ENCODE measurements at regions not wholly inside any gene's neighbourhood (a gene's known extent, or its start where the extent isn't known, plus 50 kb on each side); places are given as distances from the start of the nearest gene placed in this dataset.

- TF ChIP-seq CTCF (IDR thresholded peaks at IDR 0.05) (no peak), POLR2A (IDR thresholded peaks at IDR 0.05) (no peak)
- Histone ChIP-seq H3K4me1 (no peaks in the 10 kb centered on the region), H3K27ac (no peak overlapping the region)
Measured at GRCh38 chr3:80018375-80018774, 250.6 kb upstream of the ROBO1 start.

GRCh38 chr3:80017369-80017768, 249.6 kb upstream of the ROBO1 start:
- Histone ChIP-seq H3K36me3 (no peaks in the 10 kb centered on the region), H3K4me3 (no peak overlapping the region), H3K27me3 (no peaks in the 10 kb centered on the region), H3K27ac (no peak overlapping the region), H3K9me3 (no peaks in the 10 kb centered on the region), H3K4me1 (no peaks in the 10 kb centered on the region)
- 95 to 98% methylated on average over 2 of the region's 2 CpGs for WGBS, 2 donors
- DNase-seq (ENCODE audit: low spot score in 2 of 2): no peak
- TF ChIP-seq EP300 (IDR thresholded peaks at IDR 0.05) (no peak), POLR2A (IDR thresholded peaks at IDR 0.05) (no peak), CTCF (IDR thresholded peaks at IDR 0.05) (no peak)

More at GRCh38 chr3:80018375-80018774, 250.6 kb upstream of the ROBO1 start:
- no peak for DNase-seq (ENCODE audit: low spot score in 2 of 2)
- Histone ChIP-seq H3K27me3 (no peaks in the 10 kb centered on the region), H3K36me3 (no peaks in the 10 kb centered on the region), H3K9me3 (no peaks in the 10 kb centered on the region), H3K4me3 (no peak overlapping the region)

- 64% methylated on average over 5 of the region's 5 CpGs; no CpG with 5 or more reads in 1 of the 2 donors for WGBS, 2 donors
- TF ChIP-seq CTCF (IDR thresholded peaks at IDR 0.05) (no peak), EP300 (IDR thresholded peaks at IDR 0.05) (no peak), POLR2A (IDR thresholded peaks at IDR 0.05) (no peak)
Measured at GRCh38 chr3:80014576-80014975, 246.8 kb upstream of the ROBO1 start.

GRCh38 chr3:80010021-80010571, 242.3 kb upstream of the ROBO1 start:
- H3K9me3 ChIP-seq: no peaks in the 10 kb centered on the region
- H3K36me3 ChIP-seq: no peaks in the 10 kb centered on the region
- no peak overlapping the region for H3K4me3 ChIP-seq
- TF ChIP-seq CTCF (IDR thresholded peaks at IDR 0.05): no peak
- TF ChIP-seq POLR2A (IDR thresholded peaks at IDR 0.05): no peak
- no peak for TF ChIP-seq EP300 (IDR thresholded peaks at IDR 0.05)
- H3K27me3 ChIP-seq: no peaks in the 10 kb centered on the region
- DNase-seq (ENCODE audit: low spot score in 2 of 2): no peak
- 49 to 60% methylated on average over 2 of the region's 2 CpGs for WGBS, 2 donors
- no peaks in the 10 kb centered on the region for H3K4me1 ChIP-seq
- H3K27ac ChIP-seq: no peak overlapping the region

More at GRCh38 chr3:80014576-80014975, 246.8 kb upstream of the ROBO1 start:
- no peak for DNase-seq (ENCODE audit: low spot score in 2 of 2)
- no peaks in the 10 kb centered on the region for H3K27me3 ChIP-seq
- no peak overlapping the region for H3K4me3 ChIP-seq
- H3K27ac ChIP-seq: no peak overlapping the region
- H3K4me1 ChIP-seq: no peaks in the 10 kb centered on the region
- H3K9me3 ChIP-seq: no peaks in the 10 kb centered on the region
- H3K36me3 ChIP-seq: no peaks in the 10 kb centered on the region

GRCh38 chr3:80007522-80007921, 239.7 kb upstream of the ROBO1 start:
- 97 to 98% methylated on average over 1 of the region's 1 CpG for WGBS, 2 donors
- Histone ChIP-seq H3K4me1 (no peaks in the 10 kb centered on the region), H3K27me3 (no peaks in the 10 kb centered on the region), H3K27ac (no peak overlapping the region), H3K9me3 (no peaks in the 10 kb centered on the region), H3K36me3 (no peaks in the 10 kb centered on the region), H3K4me3 (no peak overlapping the region)
- no peak for TF ChIP-seq POLR2A (IDR thresholded peaks at IDR 0.05)
- DNase-seq (ENCODE audit: low spot score in 2 of 2): no peak

- no peaks in the 10 kb centered on the region for H3K9me3 ChIP-seq
- no peaks in the 10 kb centered on the region for H3K4me1 ChIP-seq
- TF ChIP-seq POLR2A (IDR thresholded peaks at IDR 0.05) (no peak), EP300 (IDR thresholded peaks at IDR 0.05) (no peak), CTCF (IDR thresholded peaks at IDR 0.05) (no peak)
Measured at GRCh38 chr3:80006315-80006714, 238.5 kb upstream of the ROBO1 start.

More at GRCh38 chr3:80006315-80006714, 238.5 kb upstream of the ROBO1 start:
- no peak overlapping the region for H3K4me3 ChIP-seq
- no peak for DNase-seq (ENCODE audit: low spot score in 2 of 2)
- no peaks in the 10 kb centered on the region for H3K27me3 ChIP-seq
- H3K27ac ChIP-seq: no peak overlapping the region
- no peaks in the 10 kb centered on the region for H3K36me3 ChIP-seq

All from tibial nerve (tissue), 4 donors.